GM12873 (cell line): ENCODE measurements at regions not wholly inside any gene's neighbourhood (a gene's known extent, or its start where the extent isn't known, plus 50 kb on each side); places are given as distances from the start of the nearest gene placed in this dataset.

Source experiments
- CTCF ChIP-seq: IDR thresholded peaks from 2 replicates; pipeline ENCODE4 v1.5.1; 2012; ENCODE audit warnings: low read depth, mild to moderate bottlenecking, moderate library complexity, low read length, control low read depth; ENCODE audit not compliant: insufficient read depth; ENCODE audit errors: missing control alignments

- no peak for TF ChIP-seq CTCF
Observed at GRCh38 chr1:199756066-199756465, 271.4 kb upstream of the NR5A2 start.

GRCh38 chr1:199758626-199759255 lies 268.8 kb upstream of the NR5A2 start:
- TF ChIP-seq CTCF = no peak

GRCh38 chr1:199759268-199759730 lies 268.2 kb upstream of the NR5A2 start:
- TF ChIP-seq CTCF = no peak

- TF ChIP-seq CTCF = no peak
Observed at GRCh38 chr1:199762572-199762971, 264.9 kb upstream of the NR5A2 start.

- no peak for TF ChIP-seq CTCF
Observed at GRCh38 chr1:199766218-199766792, 261.2 kb upstream of the NR5A2 start.

- TF ChIP-seq CTCF = no peak
Observed at GRCh38 chr1:199767700-199768099, 259.8 kb upstream of the NR5A2 start.

GRCh38 chr1:199774433-199775089 lies 252.9 kb upstream of the NR5A2 start:
- TF ChIP-seq CTCF = no peak
